ENCODE measurements at regions not wholly inside any gene's neighbourhood (a gene's known extent, or its start where the extent isn't known, plus 50 kb on each side); places are given as distances from the start of the nearest gene placed in this dataset.

- no peak for DNase-seq (ENCODE audit: low read depth, low spot score)
Measured at GRCh38 chr15:85889956-85890619, 95.4 kb upstream of the KLHL25 start.

GRCh38 chr15:85890620-85890980, 95.9 kb upstream of the KLHL25 start:
- no peak for DNase-seq (ENCODE audit: low read depth, low spot score)

- DNase-seq (ENCODE audit: low read depth, low spot score): no peak
Measured at GRCh38 chr15:85891470-85891869, 96.7 kb upstream of the KLHL25 start.

GRCh38 chr15:85892232-85892631, 97.5 kb upstream of the KLHL25 start:
- DNase-seq (ENCODE audit: low read depth, low spot score): no peak

- no peak for DNase-seq (ENCODE audit: low read depth, low spot score)
Measured at GRCh38 chr15:85897207-85897894, 102.6 kb upstream of the KLHL25 start.

GRCh38 chr15:85897895-85898717, 103.4 kb upstream of the KLHL25 start:
- DNase-seq (ENCODE audit: low read depth, low spot score): no peak

GRCh38 chr15:85899927-85900326, 105.2 kb upstream of the KLHL25 start:
- no peak for DNase-seq (ENCODE audit: low read depth, low spot score)

- no peak for DNase-seq (ENCODE audit: low read depth, low spot score)
Measured at GRCh38 chr15:85905751-85906450, 111.2 kb upstream of the KLHL25 start.

- DNase-seq (ENCODE audit: low read depth, low spot score): no peak
Measured at GRCh38 chr15:85906640-85907039, 111.9 kb upstream of the KLHL25 start.

- no peak for DNase-seq (ENCODE audit: low read depth, low spot score)
Measured at GRCh38 chr15:85910834-85911233, 116.1 kb upstream of the KLHL25 start.

GRCh38 chr15:85913461-85913860, 118.7 kb upstream of the KLHL25 start:
- DNase-seq (ENCODE audit: low read depth, low spot score): no peak

- no peak for DNase-seq (ENCODE audit: low read depth, low spot score)
Measured at GRCh38 chr15:85920956-85921355, 126.2 kb upstream of the KLHL25 start.

GRCh38 chr15:85924088-85924487, 129.4 kb upstream of the KLHL25 start:
- no peak for DNase-seq (ENCODE audit: low read depth, low spot score)

- DNase-seq (ENCODE audit: low read depth, low spot score): no peak
Measured at GRCh38 chr15:85925649-85926237, 131.0 kb upstream of the KLHL25 start.

GRCh38 chr15:85926834-85927233, 132.1 kb upstream of the KLHL25 start:
- no peak for DNase-seq (ENCODE audit: low read depth, low spot score)

- DNase-seq (ENCODE audit: low read depth, low spot score): no peak
Measured at GRCh38 chr15:85927931-85928537, 133.3 kb upstream of the KLHL25 start.

- DNase-seq (ENCODE audit: low read depth, low spot score): no peak
Measured at GRCh38 chr15:85929786-85930185, 135.1 kb upstream of the KLHL25 start.

GRCh38 chr15:85932391-85932790, 137.7 kb upstream of the KLHL25 start:
- no peak for DNase-seq (ENCODE audit: low read depth, low spot score)

- no peak for DNase-seq (ENCODE audit: low read depth, low spot score)
Measured at GRCh38 chr15:85934691-85935090, 140.0 kb upstream of the KLHL25 start.

- no peak for DNase-seq (ENCODE audit: low read depth, low spot score)
Measured at GRCh38 chr15:85935182-85935581, 140.5 kb upstream of the KLHL25 start.

- no peak for DNase-seq (ENCODE audit: low read depth, low spot score)
Measured at GRCh38 chr15:85937661-85938060, 142.0 kb upstream of the AGBL1 start.
